Activated effector memory CD4-positive, alpha-beta T cell treated with Interleukin-2 at 50 U/mL for 16 hours (primary cell): ENCODE measurements at regions not wholly inside any gene's neighbourhood (a gene's known extent, or its start where the extent isn't known, plus 50 kb on each side); places are given as distances from the start of the nearest gene placed in this dataset.

ENCODE experiments used
- DNase-seq: peaks from one replicate; pipeline ENCODE4 v3.0.0-alpha.2; 2020

DNA sequence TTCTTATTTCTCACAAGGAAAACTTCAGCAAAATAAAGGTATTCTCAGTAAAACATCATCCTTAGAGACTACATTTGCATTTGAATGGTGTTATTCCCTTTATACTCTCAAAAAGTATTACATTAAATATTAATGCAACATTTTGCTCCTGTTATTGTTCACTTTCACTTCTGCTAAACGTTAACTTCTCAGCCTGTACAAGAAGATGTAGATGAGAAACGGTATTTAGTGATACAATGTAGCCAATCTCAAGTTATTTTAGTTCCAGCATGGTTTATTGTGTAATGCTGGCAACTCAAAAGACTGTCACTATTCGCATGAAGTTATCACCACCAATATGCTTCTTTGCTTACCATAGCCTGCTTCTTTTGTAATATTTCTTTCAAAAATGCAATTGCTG, 514.1 kb downstream of the CPS1 start:
- DNase-seq, result no peak

DNA sequence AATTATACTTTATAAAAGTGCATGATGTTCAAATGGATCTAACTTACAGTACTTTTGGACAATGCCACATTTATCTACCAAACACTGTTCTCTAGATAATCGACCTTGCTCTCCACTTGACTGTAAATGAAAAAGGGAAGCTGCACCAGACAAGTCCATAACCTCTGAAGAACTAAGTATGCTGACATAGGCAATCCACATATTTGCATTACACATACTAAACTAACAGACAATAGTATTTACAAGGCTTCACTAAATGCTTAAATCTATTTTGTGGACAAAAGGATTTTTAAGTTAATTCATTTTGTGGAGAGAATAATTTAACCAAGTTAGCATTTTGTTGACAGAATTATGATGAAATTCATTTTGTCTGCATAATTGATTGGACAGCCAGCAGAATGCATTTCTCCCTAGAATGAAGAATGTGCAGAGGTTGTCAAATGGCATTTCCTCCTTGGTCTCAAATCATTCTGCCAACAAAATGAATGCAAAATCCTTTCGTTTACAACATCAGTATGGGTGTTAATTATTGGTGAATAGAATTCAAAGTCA, 520.9 kb downstream of the CPS1 start:
- no peak for DNase-seq

DNA sequence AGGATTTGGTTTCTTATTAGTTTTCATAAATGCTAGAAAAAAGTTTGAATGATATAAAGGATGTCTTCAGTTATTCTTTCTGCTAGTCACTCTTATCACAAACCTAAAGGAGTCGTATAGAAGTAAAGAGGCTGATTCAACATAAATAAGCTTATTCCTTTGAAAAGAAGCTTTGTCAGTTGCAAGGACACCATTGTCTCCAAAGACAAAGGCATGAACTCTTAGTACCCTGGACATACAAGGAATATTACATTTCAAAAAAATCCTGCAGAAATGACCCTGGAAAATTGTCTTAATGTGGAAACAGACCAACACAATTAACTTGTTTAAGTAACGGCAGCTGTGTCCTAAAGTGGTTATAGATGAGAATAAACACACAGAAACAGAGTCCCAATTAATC, 528.0 kb downstream of the CPS1 start:
- no peak for DNase-seq

DNA sequence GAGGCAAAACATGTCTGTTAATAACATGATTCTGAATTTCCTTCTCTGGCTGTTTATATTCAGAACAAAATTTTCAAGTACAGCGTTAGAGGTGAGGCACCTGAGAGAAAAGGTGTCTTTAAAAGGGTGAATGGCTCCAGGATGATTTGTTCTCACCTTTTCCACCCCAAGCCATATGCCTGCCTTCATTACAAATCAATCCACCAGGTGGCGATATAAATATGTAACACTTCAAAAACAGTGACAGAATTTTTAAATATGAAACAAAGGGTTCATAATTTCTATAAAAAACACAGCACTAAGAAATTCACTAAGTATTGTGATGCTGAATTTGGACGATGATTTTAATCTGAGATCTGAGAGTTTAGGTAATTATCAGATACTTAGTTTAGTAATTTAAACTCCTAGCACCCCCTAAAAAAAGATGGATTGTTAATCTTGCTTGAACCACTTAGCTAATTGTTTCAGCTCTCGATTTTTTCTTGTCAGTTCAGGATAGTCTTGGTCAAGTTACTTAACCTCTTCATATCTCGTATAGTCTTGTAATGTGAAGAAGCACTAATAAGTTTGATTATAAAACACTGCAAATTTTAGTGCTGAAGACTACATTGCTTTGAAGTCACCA, 528.8 kb downstream of the CPS1 start:
- no peak for DNase-seq

DNA sequence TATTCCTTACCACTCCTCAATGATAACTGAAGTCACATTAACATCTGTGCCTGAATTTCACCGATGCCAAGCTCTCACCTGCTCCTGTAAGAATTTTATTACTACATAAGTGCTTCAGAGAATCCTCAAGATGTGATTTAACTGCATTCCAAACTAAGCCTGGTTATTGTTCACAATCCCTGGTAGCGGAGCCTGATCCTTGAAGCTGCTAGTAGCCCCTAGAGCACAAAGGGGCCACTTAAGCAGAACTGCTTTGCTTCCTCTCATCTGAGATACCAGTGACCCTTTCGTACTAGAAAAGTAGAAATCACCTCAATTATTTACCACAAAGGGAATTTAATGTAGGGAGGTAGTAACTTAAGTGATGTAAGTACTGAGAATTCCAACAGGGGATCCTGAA, 529.6 kb downstream of the CPS1 start:
- no peak for DNase-seq

DNA sequence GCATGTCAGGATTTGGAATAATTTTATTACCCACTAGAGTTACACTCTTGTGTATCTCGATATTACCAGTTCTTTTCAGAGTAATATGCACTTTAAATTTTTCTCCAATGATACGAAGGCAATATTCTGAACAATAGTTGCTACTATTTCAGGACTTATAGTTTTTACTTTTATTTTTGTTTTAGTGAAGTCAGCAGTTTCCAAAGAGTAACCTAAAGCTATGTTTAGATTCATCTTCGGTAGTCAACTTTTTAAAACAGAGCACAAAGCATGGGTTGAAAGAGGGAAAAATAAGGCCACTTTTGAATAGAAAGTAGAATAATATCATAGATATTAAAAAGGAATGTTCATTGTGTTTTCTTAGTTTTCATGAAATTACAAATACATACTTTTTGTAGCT, 532.7 kb downstream of the CPS1 start:
- DNase-seq, result no peak

DNA sequence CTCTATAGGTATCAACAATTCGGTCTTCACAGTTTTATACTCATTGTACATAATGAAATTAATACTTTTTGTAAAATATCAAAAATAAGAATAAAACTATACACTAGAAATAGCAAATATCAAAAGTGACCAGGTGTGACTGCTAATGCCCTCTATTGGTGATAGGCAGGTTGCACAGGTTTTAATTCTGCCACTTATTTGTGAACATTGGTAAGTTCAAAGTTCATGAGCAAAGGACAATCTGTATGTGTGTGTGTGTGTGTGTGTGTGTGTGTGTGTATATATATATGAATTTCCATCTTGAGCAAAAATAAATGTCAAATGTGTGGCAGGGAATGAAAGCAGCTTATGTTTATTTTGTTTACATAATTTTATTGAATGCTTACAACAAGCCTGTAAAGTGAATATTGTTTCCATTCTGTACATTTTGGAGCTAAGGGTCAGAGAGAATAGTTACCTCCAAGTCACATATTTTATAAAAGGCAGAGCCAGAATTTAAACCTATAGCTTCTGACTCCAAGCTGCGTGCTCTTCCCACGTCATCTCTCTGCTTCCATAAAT, 537.4 kb downstream of the CPS1 start:
- no peak for DNase-seq

DNA sequence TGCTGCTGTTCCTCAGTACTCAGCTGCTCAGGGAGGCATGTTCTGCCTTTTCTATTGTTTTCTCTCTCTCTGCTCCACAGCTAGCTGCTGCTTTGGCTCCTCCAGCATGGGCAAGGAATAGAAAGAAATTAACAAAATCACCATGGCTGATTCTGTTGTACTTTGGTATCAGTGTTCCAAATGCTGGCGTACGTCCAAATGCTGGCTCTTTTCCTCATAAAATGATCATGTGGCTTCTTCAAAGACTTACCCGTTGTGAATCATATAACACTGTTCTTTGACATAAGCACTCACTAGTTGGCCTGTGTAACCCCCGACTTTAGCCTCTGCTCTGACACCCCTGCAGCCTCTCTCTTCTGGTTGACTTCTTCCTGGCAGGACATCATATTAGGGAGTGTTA, 547.6 kb downstream of the CPS1 start:
- no peak for DNase-seq

DNA sequence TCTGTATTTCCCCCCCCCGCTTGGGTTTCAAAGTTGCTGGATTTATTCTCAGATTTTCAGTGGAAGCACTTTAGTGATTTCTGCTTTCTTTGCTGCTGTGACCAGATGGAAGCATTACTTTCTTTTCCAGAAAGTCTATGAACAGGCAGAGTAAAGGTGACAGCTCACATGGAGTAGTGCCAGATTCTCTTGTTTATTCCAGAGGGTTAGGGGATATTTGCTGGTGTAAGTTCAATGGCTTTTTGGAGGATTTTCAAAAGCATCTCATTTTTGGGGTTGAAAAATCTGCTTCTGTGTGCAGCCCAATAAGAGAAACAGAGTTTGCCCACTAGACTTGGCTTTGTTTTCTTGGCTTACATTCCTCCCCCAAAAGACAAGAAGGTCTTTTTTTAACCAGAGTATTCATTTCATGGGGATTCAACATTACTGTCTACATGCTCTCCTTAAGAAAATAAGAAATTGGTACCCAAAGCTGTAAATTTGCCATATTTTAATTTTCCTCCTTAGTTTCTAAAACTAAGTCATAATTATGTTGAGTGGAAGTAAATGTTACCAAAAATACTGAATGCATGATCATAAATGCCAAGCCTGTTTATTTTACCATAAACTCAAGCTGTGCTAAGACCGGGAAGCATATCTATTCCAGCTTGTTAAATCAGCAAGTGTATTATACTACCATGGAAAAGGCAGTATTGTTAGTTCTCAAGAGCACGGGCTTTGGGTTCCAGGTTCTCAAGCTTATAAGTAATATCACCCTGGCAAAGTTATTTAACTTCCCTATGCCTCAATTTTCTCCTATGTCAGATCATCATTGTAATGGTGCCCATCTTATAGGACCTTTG, 557.2 kb downstream of the CPS1 start:
- DNase-seq, result no peak

DNA sequence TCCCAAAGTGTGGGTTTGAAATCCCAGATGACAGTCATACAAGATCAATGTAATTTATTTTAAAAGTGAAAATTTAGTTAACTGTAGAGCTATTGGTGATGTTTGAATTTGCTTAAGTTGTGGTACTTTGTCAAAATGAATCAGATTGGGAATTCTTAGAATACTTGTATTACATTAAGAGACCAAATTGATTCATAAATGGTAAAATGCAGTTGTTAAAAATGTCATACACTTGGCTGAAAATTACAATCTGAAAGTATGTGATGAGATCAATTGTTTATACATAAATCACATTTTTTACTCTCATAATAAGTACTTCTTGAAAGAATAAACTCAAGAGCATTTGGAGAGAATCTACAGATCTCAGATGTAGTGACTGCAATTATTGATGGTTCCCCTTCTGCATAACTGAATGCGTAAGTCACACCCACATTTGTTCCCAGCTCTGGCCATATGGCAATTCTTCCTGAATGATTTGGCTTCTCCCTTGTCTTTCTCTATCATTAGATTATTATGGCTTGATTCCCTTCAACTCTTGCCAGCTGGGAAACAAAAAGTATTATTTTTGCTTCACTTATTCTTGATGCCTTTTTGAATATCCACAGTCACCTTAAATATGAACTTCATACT, 558.5 kb downstream of the CPS1 start:
- no peak for DNase-seq

DNA sequence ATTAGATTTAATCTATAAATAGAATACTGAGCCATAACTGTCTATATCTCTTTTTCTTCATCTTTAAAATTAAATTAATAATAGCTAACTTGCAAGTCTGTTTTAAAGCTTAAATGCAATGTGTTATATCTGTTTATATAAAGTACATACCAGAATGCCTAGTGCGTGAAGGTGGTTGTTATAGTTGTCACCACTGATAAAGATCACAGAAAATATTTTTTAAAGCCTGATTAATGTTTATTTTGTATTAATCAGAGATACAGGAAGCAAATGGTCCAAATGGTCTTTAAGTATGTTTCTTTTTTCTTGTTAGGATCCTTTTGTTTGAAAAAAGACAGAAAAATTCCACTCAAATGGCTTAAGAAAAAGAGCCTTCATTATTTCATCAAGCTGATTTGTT, 560.6 kb downstream of the CPS1 start:
- DNase-seq, result no peak

DNA sequence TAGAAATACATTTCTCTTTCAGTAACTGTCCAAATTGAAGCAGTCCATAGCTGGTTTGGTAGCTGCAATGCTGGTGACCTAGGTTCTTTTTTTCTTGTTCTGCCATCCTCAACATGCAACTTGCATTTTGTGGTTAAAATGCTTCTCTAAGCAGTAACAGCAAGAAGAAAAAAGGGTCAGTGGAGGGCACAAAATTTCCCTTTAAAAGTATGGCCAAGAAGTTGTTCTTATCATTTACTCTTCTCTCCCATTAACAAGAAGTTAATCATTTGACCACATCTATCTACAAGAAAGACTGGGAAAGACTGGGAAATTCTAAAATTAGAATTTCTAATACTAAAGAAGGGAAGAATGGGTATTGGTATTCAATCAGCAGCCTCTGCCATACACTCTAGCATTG, 569.9 kb downstream of the CPS1 start:
- no peak for DNase-seq

DNA sequence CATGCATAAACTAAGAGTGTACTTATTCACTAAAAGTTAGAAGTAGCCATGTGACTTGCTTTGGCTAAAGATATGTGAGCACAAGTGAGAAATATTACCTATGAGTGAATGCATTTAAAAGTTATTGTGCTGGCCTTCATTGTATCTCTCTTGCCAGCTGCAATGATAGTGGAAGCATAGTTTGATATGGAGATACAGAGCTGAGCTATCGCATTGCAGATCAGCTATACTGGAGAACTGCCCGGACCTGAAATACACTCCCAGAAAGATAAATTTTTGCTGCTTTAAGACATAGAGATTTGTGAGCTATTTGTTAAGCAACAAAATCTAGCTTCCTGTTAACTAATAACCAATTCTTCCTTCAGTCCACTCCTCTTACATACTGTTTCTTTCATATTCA, 571.1 kb downstream of the CPS1 start:
- no peak for DNase-seq

DNA sequence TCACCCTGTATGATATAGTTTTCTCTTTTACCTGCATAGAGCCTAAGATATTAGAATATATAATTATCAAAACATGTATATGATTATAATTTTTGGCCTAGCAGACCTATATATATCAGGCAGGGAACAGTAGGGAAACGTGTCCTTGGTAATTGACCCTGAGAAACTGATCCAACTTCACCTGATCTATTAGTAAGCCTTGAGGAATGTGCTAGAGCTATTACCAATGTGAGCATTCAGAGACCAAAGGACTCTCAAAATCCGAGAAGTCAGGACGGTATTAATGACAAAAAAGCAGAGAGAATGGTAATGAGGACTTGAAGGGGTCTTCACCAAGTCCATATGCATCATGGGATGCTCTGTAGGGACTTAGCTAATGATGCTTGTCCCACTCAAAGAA, 571.9 kb downstream of the CPS1 start:
- DNase-seq, result no peak

DNA sequence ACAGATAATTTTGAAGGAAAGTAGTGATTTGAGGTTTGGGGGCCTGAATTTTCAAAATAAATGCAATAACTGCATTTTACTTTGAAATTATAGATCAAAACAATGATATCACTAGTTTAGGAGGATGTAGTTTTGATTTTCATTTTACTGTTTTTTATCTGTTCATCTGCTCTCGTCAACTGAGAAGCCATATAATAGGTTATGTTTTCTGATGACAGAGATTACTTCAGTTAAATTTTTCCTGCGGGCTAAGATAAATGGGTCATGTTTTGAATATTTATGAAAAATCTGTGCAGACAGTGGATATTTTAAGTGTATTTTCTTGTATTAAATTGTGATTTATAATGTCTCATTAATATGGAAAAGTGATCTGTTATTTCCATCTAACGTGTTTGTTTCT, 573.4 kb downstream of the CPS1 start:
- DNase-seq, result no peak

DNA sequence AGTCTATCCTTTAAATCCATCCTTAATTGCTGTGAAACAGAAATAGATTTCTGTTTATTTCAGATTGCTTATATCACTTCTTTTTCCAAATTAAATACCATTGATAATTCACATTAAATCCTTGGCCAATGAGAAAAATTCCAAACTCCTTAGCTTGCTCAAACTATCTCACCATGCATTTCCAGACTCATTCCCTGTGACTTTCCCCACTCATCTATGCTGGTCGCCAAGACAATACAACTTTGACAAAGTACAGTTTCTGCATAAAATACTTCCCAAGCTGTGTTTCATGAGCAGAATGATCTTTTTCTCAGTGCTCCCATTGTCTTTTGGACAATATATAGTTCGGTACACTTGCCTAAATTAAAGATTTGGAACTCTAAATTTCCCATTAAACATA, 575.6 kb downstream of the CPS1 start:
- no peak for DNase-seq

DNA sequence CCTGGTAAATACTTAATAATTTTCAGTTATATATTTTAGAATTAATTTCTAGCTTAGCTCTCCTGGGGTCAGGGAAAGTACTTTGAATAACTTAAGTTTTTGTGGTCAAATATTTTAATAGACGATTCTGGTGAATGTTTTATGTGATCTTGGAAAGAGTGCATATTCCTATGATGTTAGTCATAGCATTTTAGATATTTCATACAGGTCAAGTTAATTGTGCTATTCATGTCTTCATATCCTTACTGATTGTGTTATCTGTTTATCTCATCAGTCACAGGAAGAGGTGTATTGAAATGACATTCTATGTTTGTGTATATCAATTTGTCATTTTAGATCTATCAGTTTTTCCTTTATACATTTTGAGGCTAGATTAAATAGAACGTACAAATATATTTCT, 576.2 kb downstream of the CPS1 start:
- no peak for DNase-seq

DNA sequence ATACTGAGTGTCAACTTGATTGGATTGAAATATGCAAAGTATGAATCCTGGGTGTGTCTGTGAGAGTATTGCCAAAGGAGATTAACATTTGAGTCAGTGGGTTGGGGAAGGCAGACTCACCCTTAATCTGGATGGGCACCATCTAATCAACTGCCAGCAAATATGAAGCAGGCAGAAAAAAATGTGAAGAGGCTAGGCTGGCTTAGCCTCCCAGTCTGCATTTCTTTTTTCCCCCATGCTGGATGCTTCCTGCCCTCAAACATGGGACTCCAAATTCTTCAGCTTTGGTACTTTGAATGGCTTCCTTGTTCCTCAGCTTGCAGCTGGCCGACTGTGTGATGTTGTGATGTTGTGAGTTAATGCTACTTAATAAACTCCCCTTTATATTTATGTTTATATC, 577.4 kb downstream of the CPS1 start:
- DNase-seq, result no peak

DNA sequence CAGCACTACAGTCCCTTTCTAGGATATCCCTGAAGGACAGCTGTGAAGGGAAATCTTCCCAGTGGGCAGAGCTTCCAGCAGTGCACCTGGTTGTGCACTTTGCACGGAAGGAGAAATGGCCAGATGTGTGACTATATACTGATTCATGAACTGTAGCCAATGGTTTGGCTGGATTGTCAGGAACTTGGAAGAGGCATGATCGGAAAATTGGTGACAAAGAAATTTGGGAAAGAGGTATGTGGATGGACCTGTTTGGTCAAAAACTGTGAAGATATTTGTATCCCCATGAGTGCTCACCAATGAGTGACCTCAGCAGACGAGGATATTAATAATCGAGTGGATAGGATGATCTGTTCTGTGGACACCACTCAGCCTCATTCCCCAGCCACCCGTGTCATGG, 582.2 kb downstream of the CPS1 start:
- DNase-seq, result no peak

DNA sequence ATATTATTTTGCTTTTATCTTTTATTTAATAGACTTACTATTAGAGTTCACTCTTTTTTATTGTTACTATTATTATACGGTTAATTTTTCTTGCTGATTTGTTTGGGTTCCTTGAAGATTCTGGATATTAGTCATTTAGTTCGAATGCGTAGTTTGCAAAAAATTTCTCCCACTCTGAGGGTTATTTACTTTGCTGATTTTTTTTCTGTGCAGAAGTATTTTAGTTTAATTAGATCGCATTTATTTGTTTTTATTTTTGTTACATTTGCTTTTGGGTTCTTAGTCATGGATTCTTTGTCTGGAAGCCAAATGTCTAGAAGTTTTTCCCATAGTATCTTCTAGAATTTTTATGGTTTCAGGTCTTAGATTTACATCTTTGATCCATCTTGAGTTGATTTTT, 585.2 kb downstream of the CPS1 start:
- no peak for DNase-seq

DNA sequence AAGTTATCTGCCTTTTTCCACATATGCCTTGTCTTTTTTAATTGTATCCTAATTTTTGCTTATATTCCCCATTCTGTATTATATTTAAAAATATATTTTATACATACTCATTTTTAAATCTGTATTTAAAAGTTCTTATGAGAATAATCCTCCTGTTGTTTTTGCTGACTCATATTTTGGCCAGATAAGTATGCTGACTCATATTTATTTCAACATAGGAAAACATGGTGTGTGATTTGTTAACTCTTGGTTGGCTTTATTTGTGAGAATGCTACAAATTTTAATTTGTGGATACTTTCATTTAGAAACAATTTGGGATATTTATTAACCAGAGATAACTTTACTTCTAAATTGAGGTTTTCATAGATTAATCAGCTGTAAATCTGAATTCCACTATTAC, 587.7 kb downstream of the CPS1 start:
- no peak for DNase-seq

DNA sequence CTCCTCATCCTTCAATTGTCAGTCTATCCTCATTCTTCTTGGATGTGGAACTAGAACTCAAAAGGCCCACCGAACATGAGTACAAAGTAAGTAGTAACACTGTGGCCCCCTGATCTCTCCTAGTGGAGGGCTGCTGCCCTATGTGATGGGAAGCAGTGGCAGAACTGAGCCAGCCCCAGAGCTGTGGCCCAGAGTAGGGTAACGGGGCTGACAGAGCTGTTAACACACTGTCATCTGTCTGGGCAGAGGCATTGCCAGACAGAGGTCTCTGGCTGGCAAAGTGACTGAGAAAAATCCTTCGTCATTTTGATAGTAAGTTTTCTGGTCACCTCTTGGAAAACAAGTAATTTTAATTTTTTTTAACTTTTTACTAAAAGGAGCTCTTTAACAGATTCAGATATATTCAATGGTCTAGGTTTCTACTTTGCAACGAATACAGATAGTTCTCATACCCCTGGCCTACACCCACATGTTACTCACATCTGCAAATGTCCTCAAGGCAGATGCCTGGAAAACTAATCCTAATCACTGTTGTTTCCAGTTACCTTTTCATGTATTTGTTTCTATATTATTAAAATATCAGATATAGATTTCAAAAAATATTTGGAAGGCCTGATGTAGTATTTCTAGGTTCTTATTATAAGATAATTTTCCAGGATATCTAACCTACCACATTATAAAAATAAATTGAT, 588.7 kb downstream of the CPS1 start:
- DNase-seq, result no peak

DNA sequence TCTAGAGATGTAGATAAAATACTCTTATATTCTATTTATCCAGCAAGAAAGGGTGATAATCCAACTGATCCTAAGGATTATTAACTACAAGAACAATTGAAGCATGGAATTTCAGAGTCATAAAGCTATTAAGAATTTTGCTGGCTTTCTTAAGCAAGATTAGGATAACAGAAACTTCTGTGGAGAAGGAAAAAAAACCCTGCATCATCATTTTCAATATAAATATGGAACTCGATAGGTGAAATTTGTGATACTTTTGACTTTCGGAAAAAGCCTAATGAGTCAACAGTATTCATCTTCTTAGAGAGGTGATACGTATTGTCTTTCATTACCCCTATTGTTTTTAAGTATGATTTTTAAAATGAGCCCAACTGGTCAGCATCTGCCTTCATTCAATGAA, 593.3 kb downstream of the CPS1 start:
- DNase-seq, result no peak
